ENCODE measurements at regions not wholly inside any gene's neighbourhood (a gene's known extent, or its start where the extent isn't known, plus 50 kb on each side); places are given as distances from the start of the nearest gene placed in this dataset.
A peak's percentile ranks its signal among the peaks of the same experiment; 100 is the strongest.

GRCh38 chr17:77444984-77445759 is 304.4 kb downstream of the SEC14L1 start:
- peak overlapping the region; percentile 99 for H3K27ac Mint-ChIP-seq
- no peaks in the 10 kb centered on the region for H3K9me3 Mint-ChIP-seq
- peaks cover 21% of the 10 kb centered on the region for H3K36me3 Mint-ChIP-seq (ENCODE audit: low read depth)
- no peak for DNase-seq
- peak overlapping the region; percentile 71 for H3K4me3 Mint-ChIP-seq
- peaks cover 96% of the 10 kb centered on the region for H3K4me1 Mint-ChIP-seq (ENCODE audit: low read depth)
- no peaks in the 10 kb centered on the region for H3K27me3 Mint-ChIP-seq

- DNase-seq, result peak; percentile 82
- peak overlapping the region; percentile 99 for H3K27ac Mint-ChIP-seq
- peaks cover 91% of the 10 kb centered on the region for H3K4me1 Mint-ChIP-seq (ENCODE audit: low read depth)
- H3K4me3 Mint-ChIP-seq, result peak overlapping the region; percentile 71
- H3K27me3 Mint-ChIP-seq, result no peaks in the 10 kb centered on the region
- peaks cover 27% of the 10 kb centered on the region for H3K36me3 Mint-ChIP-seq (ENCODE audit: low read depth)
- H3K9me3 Mint-ChIP-seq, result no peaks in the 10 kb centered on the region
These were observed 305.2 kb downstream of the SEC14L1 start for GRCh38 chr17:77445760-77446532.

GRCh38 chr17:77446940-77447634 is 306.3 kb downstream of the SEC14L1 start:
- Mint-ChIP-seq H3K9me3 (no peaks in the 10 kb centered on the region), H3K27ac (peak overlapping the region; percentile 99), H3K4me1 (ENCODE audit: low read depth) (peaks cover 80% of the 10 kb centered on the region), H3K27me3 (no peaks in the 10 kb centered on the region), H3K4me3 (peak overlapping the region; percentile 71), H3K36me3 (ENCODE audit: low read depth) (peaks cover 39% of the 10 kb centered on the region)
- no peak for DNase-seq

GRCh38 chr17:77449373-77449907 is 308.7 kb downstream of the SEC14L1 start:
- no peaks in the 10 kb centered on the region for H3K9me3 Mint-ChIP-seq
- peaks cover 65% of the 10 kb centered on the region for H3K4me1 Mint-ChIP-seq (ENCODE audit: low read depth)
- H3K27me3 Mint-ChIP-seq, result no peaks in the 10 kb centered on the region
- peak overlapping the region; percentile 97 for H3K27ac Mint-ChIP-seq
- peaks cover 59% of the 10 kb centered on the region for H3K36me3 Mint-ChIP-seq (ENCODE audit: low read depth)
- DNase-seq, result peak; percentile 58
- H3K4me3 Mint-ChIP-seq, result peak overlapping the region; percentile 98

GRCh38 chr17:77449908-77450741 is 309.4 kb downstream of the SEC14L1 start:
- H3K27ac Mint-ChIP-seq, result peak overlapping the region; percentile 97
- peak overlapping the region; percentile 98 for H3K4me3 Mint-ChIP-seq
- H3K4me1 Mint-ChIP-seq (ENCODE audit: low read depth), result peaks cover 61% of the 10 kb centered on the region
- peaks cover 66% of the 10 kb centered on the region for H3K36me3 Mint-ChIP-seq (ENCODE audit: low read depth)
- H3K27me3 Mint-ChIP-seq, result no peaks in the 10 kb centered on the region
- no peaks in the 10 kb centered on the region for H3K9me3 Mint-ChIP-seq
- peak; percentile 87 for DNase-seq

GRCh38 chr17:77450742-77451244 is 310.0 kb downstream of the SEC14L1 start:
- peak overlapping the region; percentile 97 for H3K27ac Mint-ChIP-seq
- no peaks in the 10 kb centered on the region for H3K27me3 Mint-ChIP-seq
- peak overlapping the region; percentile 98 for H3K4me3 Mint-ChIP-seq
- DNase-seq, result no peak
- H3K9me3 Mint-ChIP-seq, result no peaks in the 10 kb centered on the region
- peaks cover 61% of the 10 kb centered on the region for H3K4me1 Mint-ChIP-seq (ENCODE audit: low read depth)
- peaks cover 72% of the 10 kb centered on the region for H3K36me3 Mint-ChIP-seq (ENCODE audit: low read depth)

GRCh38 chr17:77451245-77451893 is 310.6 kb downstream of the SEC14L1 start:
- no peaks in the 10 kb centered on the region for H3K9me3 Mint-ChIP-seq
- H3K27me3 Mint-ChIP-seq, result no peaks in the 10 kb centered on the region
- peaks cover 60% of the 10 kb centered on the region for H3K4me1 Mint-ChIP-seq (ENCODE audit: low read depth)
- H3K27ac Mint-ChIP-seq, result peak overlapping the region; percentile 97
- peak overlapping the region; percentile 98 for H3K4me3 Mint-ChIP-seq
- H3K36me3 Mint-ChIP-seq (ENCODE audit: low read depth), result peaks cover 78% of the 10 kb centered on the region
- DNase-seq, result peak; percentile 85

- Mint-ChIP-seq H3K27ac (peak overlapping the region; percentile 97), H3K36me3 (ENCODE audit: low read depth) (peaks cover 82% of the 10 kb centered on the region), H3K4me3 (peak overlapping the region; percentile 98), H3K9me3 (no peaks in the 10 kb centered on the region), H3K4me1 (ENCODE audit: low read depth) (peaks cover 58% of the 10 kb centered on the region), H3K27me3 (no peaks in the 10 kb centered on the region)
- peak; percentile 77 for DNase-seq
These were observed 311.4 kb downstream of the SEC14L1 start for GRCh38 chr17:77451894-77452852.

- Mint-ChIP-seq H3K36me3 (ENCODE audit: low read depth) (peaks cover 90% of the 10 kb centered on the region), H3K4me1 (ENCODE audit: low read depth) (peaks cover 61% of the 10 kb centered on the region), H3K27me3 (no peaks in the 10 kb centered on the region), H3K4me3 (peak overlapping the region; percentile 98), H3K9me3 (no peaks in the 10 kb centered on the region), H3K27ac (peak overlapping the region; percentile 97)
- DNase-seq, result peak; percentile 73
These were observed 313.0 kb downstream of the SEC14L1 start for GRCh38 chr17:77453613-77454241.

- peak overlapping the region; percentile 98 for H3K4me3 Mint-ChIP-seq
These were observed 313.7 kb downstream of the SEC14L1 start for GRCh38 chr17:77454242-77455095.

GRCh38 chr17:77455111-77455890 is 314.5 kb downstream of the SEC14L1 start:
- peak; percentile 63 for DNase-seq
- no peaks in the 10 kb centered on the region for H3K9me3 Mint-ChIP-seq
- peaks cover 60% of the 10 kb centered on the region for H3K4me1 Mint-ChIP-seq (ENCODE audit: low read depth)
- H3K36me3 Mint-ChIP-seq (ENCODE audit: low read depth), result peaks cover 94% of the 10 kb centered on the region
- peak overlapping the region; percentile 97 for H3K27ac Mint-ChIP-seq
- H3K4me3 Mint-ChIP-seq, result peak overlapping the region; percentile 98
- H3K27me3 Mint-ChIP-seq, result no peaks in the 10 kb centered on the region

More at GRCh38 chr17:77454242-77455095, 313.7 kb downstream of the SEC14L1 start:
- H3K4me1 Mint-ChIP-seq (ENCODE audit: low read depth), result peaks cover 61% of the 10 kb centered on the region
- H3K36me3 Mint-ChIP-seq (ENCODE audit: low read depth), result peaks cover 93% of the 10 kb centered on the region
- peak; percentile 67 for DNase-seq
- H3K27me3 Mint-ChIP-seq, result no peaks in the 10 kb centered on the region
- H3K9me3 Mint-ChIP-seq, result no peaks in the 10 kb centered on the region
- H3K27ac Mint-ChIP-seq, result peak overlapping the region; percentile 97

All from activated T-cell treated with anti-CD3 and anti-CD28 coated beads, Interleukin-2, amount 50 U/mL, for 24 hours (primary cell).